GM23338 (cell line): ENCODE measurements at regions not wholly inside any gene's neighbourhood (a gene's known extent, or its start where the extent isn't known, plus 50 kb on each side); places are given as distances from the start of the nearest gene placed in this dataset.

Experiments
- CREB1 ChIP-seq: fragments of 250-450 bp; sonication (Bioruptor Pico); IDR thresholded peaks from 2 replicates; pipeline ENCODE4 v1.5.0; 2020; ENCODE audit warnings: low read depth, mild to moderate bottlenecking, moderate library complexity
- EZH2 ChIP-seq: fragments of 200-600 bp; sonication (generic); IDR thresholded peaks from one replicate; pipeline ENCODE4 v1.8.0; 2017; ENCODE audit warnings: antibody characterized with exemption, mild to moderate bottlenecking, low read depth; ENCODE audit not compliant: unreplicated experiment
- EZH2phosphoT487 ChIP-seq: fragments of 200-600 bp; sonication (generic); IDR thresholded peaks from one replicate; pipeline ENCODE4 v1.8.1; 2018; ENCODE audit warnings: antibody characterized with exemption; ENCODE audit not compliant: unreplicated experiment
- JUNB ChIP-seq: IDR thresholded peaks from one replicate; pipeline ENCODE4 v1.6.1; 2016; ENCODE audit warnings: antibody characterized with exemption; ENCODE audit not compliant: unreplicated experiment
- NANOG ChIP-seq: IDR thresholded peaks from 2 replicates; pipeline ENCODE4 v1.6.1; 2016; ENCODE audit warnings: antibody characterized with exemption, borderline replicate concordance
- POLR2AphosphoS5 ChIP-seq: IDR thresholded peaks from 2 replicates; pipeline ENCODE4 v1.6.1; 2016; ENCODE audit warnings: antibody characterized with exemption, low read depth
- REST ChIP-seq: IDR thresholded peaks from one replicate; pipeline ENCODE4 v1.6.1; 2018; ENCODE audit warnings: antibody characterized with exemption; ENCODE audit not compliant: unreplicated experiment
- ZNF114 ChIP-seq: fragments of 250-450 bp; sonication (Bioruptor Pico); IDR thresholded peaks from 2 replicates; pipeline ENCODE4 v1.5.0; 2020; ENCODE audit warnings: mild to moderate bottlenecking, moderate library complexity
- TF ChIP-seq, protein P1 (sequence below), 2 experiments: fragments of 200-600 bp in 1 of 2; sonication (generic) in 1 of 2; conservative IDR thresholded peaks; 2 replicates each; pipeline versions ENCODE4 v1.5.1 to v1.6.1; 2016 to 2017; ENCODE audit warnings: antibody characterized with exemption in 2 of 2, low read depth in 2 of 2, mild to moderate bottlenecking in 2 of 2, moderate library complexity in 1 of 2
- TF ChIP-seq, protein P2 (sequence below): fragments of 250-450 bp; sonication (Bioruptor Pico); IDR thresholded peaks from 2 replicates; pipeline ENCODE4 v1.5.0; 2020; ENCODE audit warnings: mild to moderate bottlenecking, moderate library complexity

- TF ChIP-seq EZH2 (no peak), ZNF114 (CRISPR knock-in tag) (no peak), REST (no peak), POLR2AphosphoS5 (no peak), CREB1 (CRISPR knock-in tag) (no peak), EZH2phosphoT487 (no peak), JUNB (no peak), NANOG (no peak)
- TF ChIP-seq, protein P1, sequence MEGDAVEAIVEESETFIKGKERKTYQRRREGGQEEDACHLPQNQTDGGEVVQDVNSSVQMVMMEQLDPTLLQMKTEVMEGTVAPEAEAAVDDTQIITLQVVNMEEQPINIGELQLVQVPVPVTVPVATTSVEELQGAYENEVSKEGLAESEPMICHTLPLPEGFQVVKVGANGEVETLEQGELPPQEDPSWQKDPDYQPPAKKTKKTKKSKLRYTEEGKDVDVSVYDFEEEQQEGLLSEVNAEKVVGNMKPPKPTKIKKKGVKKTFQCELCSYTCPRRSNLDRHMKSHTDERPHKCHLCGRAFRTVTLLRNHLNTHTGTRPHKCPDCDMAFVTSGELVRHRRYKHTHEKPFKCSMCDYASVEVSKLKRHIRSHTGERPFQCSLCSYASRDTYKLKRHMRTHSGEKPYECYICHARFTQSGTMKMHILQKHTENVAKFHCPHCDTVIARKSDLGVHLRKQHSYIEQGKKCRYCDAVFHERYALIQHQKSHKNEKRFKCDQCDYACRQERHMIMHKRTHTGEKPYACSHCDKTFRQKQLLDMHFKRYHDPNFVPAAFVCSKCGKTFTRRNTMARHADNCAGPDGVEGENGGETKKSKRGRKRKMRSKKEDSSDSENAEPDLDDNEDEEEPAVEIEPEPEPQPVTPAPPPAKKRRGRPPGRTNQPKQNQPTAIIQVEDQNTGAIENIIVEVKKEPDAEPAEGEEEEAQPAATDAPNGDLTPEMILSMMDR (conservative IDR thresholded peaks at IDR 0.05; ENCODE audit: low read depth in 2 of 2): no peak
- TF ChIP-seq, protein P2, sequence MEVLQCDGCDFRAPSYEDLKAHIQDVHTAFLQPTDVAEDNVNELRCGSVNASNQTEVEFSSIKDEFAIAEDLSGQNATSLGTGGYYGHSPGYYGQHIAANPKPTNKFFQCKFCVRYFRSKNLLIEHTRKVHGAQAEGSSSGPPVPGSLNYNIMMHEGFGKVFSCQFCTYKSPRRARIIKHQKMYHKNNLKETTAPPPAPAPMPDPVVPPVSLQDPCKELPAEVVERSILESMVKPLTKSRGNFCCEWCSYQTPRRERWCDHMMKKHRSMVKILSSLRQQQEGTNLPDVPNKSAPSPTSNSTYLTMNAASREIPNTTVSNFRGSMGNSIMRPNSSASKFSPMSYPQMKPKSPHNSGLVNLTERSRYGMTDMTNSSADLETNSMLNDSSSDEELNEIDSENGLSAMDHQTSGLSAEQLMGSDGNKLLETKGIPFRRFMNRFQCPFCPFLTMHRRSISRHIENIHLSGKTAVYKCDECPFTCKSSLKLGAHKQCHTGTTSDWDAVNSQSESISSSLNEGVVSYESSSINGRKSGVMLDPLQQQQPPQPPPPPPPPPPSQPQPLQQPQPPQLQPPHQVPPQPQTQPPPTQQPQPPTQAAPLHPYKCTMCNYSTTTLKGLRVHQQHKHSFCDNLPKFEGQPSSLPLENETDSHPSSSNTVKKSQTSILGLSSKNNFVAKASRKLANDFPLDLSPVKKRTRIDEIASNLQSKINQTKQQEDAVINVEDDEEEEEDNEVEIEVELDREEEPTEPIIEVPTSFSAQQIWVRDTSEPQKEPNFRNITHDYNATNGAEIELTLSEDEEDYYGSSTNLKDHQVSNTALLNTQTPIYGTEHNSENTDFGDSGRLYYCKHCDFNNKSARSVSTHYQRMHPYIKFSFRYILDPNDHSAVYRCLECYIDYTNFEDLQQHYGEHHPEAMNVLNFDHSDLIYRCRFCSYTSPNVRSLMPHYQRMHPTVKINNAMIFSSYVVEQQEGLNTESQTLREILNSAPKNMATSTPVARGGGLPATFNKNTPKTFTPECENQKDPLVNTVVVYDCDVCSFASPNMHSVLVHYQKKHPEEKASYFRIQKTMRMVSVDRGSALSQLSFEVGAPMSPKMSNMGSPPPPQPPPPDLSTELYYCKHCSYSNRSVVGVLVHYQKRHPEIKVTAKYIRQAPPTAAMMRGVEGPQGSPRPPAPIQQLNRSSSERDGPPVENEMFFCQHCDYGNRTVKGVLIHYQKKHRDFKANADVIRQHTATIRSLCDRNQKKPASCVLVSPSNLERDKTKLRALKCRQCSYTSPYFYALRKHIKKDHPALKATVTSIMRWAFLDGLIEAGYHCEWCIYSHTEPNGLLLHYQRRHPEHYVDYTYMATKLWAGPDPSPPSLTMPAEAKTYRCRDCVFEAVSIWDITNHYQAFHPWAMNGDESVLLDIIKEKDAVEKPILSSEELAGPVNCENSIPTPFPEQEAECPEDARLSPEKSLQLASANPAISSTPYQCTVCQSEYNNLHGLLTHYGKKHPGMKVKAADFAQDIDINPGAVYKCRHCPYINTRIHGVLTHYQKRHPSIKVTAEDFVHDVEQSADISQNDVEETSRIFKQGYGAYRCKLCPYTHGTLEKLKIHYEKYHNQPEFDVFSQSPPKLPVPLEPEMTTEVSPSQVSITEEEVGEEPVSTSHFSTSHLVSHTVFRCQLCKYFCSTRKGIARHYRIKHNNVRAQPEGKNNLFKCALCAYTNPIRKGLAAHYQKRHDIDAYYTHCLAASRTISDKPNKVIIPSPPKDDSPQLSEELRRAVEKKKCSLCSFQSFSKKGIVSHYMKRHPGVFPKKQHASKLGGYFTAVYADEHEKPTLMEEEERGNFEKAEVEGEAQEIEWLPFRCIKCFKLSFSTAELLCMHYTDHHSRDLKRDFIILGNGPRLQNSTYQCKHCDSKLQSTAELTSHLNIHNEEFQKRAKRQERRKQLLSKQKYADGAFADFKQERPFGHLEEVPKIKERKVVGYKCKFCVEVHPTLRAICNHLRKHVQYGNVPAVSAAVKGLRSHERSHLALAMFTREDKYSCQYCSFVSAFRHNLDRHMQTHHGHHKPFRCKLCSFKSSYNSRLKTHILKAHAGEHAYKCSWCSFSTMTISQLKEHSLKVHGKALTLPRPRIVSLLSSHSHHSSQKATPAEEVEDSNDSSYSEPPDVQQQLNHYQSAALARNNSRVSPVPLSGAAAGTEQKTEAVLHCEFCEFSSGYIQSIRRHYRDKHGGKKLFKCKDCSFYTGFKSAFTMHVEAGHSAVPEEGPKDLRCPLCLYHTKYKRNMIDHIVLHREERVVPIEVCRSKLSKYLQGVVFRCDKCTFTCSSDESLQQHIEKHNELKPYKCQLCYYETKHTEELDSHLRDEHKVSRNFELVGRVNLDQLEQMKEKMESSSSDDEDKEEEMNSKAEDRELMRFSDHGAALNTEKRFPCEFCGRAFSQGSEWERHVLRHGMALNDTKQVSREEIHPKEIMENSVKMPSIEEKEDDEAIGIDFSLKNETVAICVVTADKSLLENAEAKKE (CRISPR knock-in tag): no peak
These were observed 422.0 kb upstream of the FRG2C start for GRCh38 chr3:75242012-75242735.
